HEK293 (cell line): ENCODE measurements at regions not wholly inside any gene's neighbourhood (a gene's known extent, or its start where the extent isn't known, plus 50 kb on each side); places are given as distances from the start of the nearest gene placed in this dataset.

Experiments used
- PBX3 ChIP-seq: sonication (generic); formaldehyde crosslinking; IDR thresholded peaks from 2 replicates; pipeline ENCODE4 v1.8.1; 2022; ENCODE audit warnings: mild to moderate bottlenecking, moderate library complexity, missing genetic modification reagents
- ZNF24 ChIP-seq: fragments of 450-650 bp; formaldehyde crosslinking; IDR thresholded peaks from 2 replicates; pipeline ENCODE4 v1.5.1; 2016; ENCODE audit warnings: missing biosample characterization, missing genetic modification characterization
- ZNF350 ChIP-seq: fragments of 450-650 bp; formaldehyde crosslinking; IDR thresholded peaks from 2 replicates; pipeline ENCODE4 v1.5.0; 2017; ENCODE audit warnings: missing biosample characterization, mild to moderate bottlenecking, missing genetic modification characterization
- TF ChIP-seq, protein P1 (sequence below): fragments of 450-650 bp; formaldehyde crosslinking; IDR thresholded peaks from 2 replicates; pipeline ENCODE4 v1.5.1; 2016; ENCODE audit warnings: missing biosample characterization, missing genetic modification characterization

DNA sequence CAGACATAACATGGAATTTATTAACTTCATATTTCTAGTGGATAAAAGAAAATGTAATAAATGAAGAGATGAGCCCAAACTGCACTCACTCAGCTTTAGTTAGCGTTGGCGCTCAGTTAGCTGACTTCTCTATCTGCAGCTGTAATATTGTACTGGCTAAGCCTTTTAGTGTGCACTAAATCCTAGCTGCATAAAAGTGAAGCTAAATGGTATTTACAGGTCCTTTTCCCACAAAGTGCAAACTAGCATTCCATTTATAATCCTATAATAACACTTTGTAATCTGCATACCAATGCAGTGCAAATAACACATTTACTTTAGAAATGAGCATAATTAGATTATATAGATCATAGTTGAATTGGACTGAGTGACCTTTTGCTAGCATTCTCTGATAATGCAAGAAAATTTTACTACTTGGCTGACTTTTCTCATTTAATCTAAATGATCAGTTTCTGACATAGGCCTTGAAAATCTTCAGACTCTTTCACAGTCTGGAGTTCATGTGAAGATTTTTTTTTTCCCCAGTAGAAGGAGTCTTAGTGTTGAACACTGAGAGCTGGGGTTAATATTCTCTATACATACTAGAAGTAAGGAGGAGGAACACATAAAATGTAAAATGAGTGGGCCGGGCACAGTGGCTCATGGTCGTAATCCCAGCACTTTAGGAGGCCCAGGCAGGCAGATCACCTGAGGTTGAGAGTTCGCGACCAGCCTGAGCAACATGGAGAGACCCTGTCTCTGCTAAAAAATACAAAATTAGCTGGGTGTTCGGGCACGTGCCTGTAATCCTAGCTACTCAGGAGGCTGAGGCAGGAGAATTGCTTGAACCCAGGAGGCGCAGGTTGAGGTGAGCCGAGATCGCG, 1426.4 kb downstream of the PCDH9 start:
- TF ChIP-seq ZNF350 (tag by site-specific recombination): no peak
- TF ChIP-seq, protein P1, sequence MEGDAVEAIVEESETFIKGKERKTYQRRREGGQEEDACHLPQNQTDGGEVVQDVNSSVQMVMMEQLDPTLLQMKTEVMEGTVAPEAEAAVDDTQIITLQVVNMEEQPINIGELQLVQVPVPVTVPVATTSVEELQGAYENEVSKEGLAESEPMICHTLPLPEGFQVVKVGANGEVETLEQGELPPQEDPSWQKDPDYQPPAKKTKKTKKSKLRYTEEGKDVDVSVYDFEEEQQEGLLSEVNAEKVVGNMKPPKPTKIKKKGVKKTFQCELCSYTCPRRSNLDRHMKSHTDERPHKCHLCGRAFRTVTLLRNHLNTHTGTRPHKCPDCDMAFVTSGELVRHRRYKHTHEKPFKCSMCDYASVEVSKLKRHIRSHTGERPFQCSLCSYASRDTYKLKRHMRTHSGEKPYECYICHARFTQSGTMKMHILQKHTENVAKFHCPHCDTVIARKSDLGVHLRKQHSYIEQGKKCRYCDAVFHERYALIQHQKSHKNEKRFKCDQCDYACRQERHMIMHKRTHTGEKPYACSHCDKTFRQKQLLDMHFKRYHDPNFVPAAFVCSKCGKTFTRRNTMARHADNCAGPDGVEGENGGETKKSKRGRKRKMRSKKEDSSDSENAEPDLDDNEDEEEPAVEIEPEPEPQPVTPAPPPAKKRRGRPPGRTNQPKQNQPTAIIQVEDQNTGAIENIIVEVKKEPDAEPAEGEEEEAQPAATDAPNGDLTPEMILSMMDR (tag by site-specific recombination): no peak
- TF ChIP-seq PBX3 (CRISPR knock-in tag): no peak
- TF ChIP-seq ZNF24 (tag by site-specific recombination): no peak
